ENCODE measurements at regions not wholly inside any gene's neighbourhood (a gene's known extent, or its start where the extent isn't known, plus 50 kb on each side); places are given as distances from the start of the nearest gene placed in this dataset.
"Not testable (repeated sequence)": the region's sequence is repeated elsewhere in the genome, so short reads cannot be mapped to it uniquely, and the experiment has no call there.

DNA sequence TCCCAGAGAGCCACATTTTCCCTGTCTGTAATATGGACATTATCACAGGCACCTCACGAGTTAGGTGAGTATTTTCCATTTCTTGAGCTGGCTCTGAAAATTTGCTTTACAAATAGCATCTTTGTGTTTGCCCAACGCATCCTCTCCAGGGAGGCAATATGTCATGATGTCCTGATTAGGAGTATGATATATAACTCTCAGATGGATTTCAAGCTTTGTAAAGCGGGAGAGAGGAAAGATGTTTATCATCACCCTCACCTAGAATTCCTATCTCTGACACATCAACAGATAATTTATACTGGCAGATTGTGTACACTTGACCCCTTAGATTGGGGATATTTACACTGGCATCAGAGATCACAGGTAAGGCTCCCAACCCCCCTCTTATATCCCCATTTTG lies 730.7 kb upstream of the RGS18 start:
- Histone ChIP-seq H3K9me3 (replicated peaks; ENCODE audit: low read length) (peaks cover 3% of the 10 kb centered on the region), H3K27me3 (ENCODE audit: control insufficient read depth, insufficient read depth, low read length) (no peaks in the 10 kb centered on the region), H3K36me3 (ENCODE audit: insufficient read depth, low read length) (no peaks in the 10 kb centered on the region), H3K4me1 (ENCODE audit: control insufficient read depth, insufficient read depth, low read length) (no peaks in the 10 kb centered on the region), H3K4me2 (ENCODE audit: low read length) (no peak overlapping the region), H3K9ac (ENCODE audit: low read depth, low read length) (no peak overlapping the region), H3K4me3 (ENCODE audit: low read length) (no peak overlapping the region)

DNA sequence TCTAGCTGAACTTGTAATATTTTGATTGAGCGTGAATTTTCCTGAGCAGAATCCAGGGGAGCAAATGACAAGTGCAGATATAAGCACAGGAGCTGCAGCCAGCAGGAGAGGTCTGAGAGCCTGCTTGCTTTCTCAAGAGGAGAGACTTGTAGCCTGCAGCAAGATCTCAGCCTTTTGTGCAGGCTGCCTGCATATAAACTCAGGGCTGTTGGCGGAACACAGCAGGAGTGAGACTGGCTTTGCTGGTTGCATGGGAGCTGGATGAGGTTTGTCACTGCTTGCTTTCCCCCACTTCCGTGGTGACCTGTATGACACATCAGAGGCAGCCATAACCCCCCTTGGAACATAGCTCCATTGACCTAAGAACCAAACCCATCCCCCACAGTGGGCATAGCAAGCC lies 725.4 kb upstream of the RGS18 start:
- no peak overlapping the region for H3K4me2 ChIP-seq (ENCODE audit: low read length)
- no peak overlapping the region for H3K4me3 ChIP-seq (ENCODE audit: low read length)
- H3K9me3 ChIP-seq (replicated peaks; ENCODE audit: low read length) = peaks cover 3% of the 10 kb centered on the region
- H3K36me3 ChIP-seq (ENCODE audit: insufficient read depth, low read length) = no peaks in the 10 kb centered on the region
- H3K27me3 ChIP-seq (ENCODE audit: control insufficient read depth, insufficient read depth, low read length) = no peaks in the 10 kb centered on the region
- H3K9ac ChIP-seq (ENCODE audit: low read depth, low read length) = no peak overlapping the region
- no peaks in the 10 kb centered on the region for H3K4me1 ChIP-seq (ENCODE audit: control insufficient read depth, insufficient read depth, low read length)

DNA sequence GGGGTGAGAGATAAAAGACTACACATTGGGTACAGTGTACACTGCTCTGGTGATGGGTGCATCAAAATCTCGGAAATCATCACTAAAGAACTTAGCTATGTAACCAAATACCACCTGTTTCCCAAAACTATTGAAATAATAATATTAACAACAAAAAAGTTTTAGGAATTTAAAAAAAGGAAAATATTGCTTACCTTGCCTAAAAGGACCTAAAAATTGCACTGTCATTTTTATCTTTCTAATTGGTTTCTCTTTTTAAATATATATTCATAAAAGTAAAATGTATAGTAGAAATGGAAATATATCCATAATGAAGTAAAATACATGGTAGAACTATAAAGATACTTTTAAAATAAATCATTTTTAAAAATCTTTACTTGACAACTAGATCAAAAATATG lies 719.3 kb upstream of the RGS18 start:
- no peaks in the 10 kb centered on the region for H3K9me3 ChIP-seq (replicated peaks; ENCODE audit: low read length)
- H3K27me3 ChIP-seq (ENCODE audit: control insufficient read depth, insufficient read depth, low read length) = no peaks in the 10 kb centered on the region
- no peak overlapping the region for H3K4me3 ChIP-seq (ENCODE audit: low read length)
- no peak overlapping the region for H3K4me2 ChIP-seq (ENCODE audit: low read length)
- no peaks in the 10 kb centered on the region for H3K4me1 ChIP-seq (ENCODE audit: control insufficient read depth, insufficient read depth, low read length)
- no peak overlapping the region for H3K9ac ChIP-seq (ENCODE audit: low read depth, low read length)
- H3K36me3 ChIP-seq (ENCODE audit: insufficient read depth, low read length) = no peaks in the 10 kb centered on the region

DNA sequence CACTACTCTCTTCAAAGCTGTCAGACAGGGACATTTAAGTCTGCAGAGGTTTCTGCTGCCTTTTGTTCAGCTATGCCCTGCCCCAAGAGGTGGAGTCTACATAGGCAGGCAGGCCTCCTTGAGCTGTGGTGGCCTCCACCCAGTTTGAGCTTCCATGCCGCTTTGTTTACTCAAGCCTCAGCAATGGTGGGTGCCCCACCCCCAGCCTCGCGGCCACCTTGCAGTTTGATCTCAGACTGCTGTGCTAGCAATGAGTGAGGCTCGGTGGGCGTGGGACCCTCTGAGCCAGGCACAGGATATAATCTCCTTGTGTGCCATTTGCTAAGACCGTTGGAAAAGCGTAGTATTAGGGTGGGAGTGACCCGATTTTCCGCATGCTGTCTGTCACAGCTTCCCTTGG lies 710.0 kb upstream of the RGS18 start:
- not testable (repeated sequence) for H3K4me3 ChIP-seq (ENCODE audit: low read length); H3K4me2 ChIP-seq (ENCODE audit: low read length); H3K27me3 ChIP-seq (ENCODE audit: control insufficient read depth, insufficient read depth, low read length); H3K9me3 ChIP-seq (replicated peaks; ENCODE audit: low read length); H3K4me1 ChIP-seq (ENCODE audit: control insufficient read depth, insufficient read depth, low read length); H3K9ac ChIP-seq (ENCODE audit: low read depth, low read length); H3K36me3 ChIP-seq (ENCODE audit: insufficient read depth, low read length)

DNA sequence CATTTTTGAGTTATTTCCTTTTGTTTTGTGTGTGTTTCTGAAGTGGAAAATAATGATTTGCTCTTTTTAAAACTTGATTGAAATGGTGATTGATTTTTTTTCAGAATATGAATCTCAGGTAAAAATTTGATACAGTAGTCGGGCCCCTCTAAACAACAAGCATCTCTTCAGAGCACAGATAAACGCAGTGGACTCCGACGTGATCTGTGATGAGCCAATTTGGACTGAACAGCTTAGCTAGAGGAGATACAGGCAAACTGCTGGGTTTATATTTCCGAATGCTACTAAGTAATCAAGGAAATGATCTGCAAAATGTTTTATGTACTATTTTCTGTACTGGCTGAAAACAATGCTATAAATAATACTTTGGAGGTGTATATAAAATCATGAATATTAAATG lies 705.7 kb upstream of the RGS18 start:
- H3K27me3 ChIP-seq (ENCODE audit: control insufficient read depth, insufficient read depth, low read length) = no peaks in the 10 kb centered on the region
- H3K9ac ChIP-seq (ENCODE audit: low read depth, low read length) = no peak overlapping the region

DNA sequence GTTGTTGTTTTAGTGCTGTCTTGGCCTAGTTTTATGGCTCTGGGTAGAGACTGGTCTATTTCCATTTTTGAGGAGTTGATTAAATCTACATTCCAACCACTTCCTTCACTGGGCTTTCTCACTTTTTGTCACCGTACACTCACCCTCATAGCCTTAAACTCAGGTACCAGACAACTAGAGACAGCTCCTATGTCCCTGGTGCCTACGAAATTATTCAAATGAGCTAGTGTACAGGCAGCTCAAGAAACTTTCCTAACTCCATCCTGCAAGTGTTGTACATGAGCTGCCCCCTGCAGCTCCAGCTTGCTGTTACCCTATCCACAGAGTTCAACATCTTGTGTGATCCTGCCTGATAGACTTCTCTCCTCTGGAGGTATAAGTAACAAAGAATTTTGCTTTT lies 704.8 kb upstream of the RGS18 start:
- no peaks in the 10 kb centered on the region for H3K4me1 ChIP-seq (ENCODE audit: control insufficient read depth, insufficient read depth, low read length)
- H3K4me3 ChIP-seq (ENCODE audit: low read length) = no peak overlapping the region
- H3K9me3 ChIP-seq (replicated peaks; ENCODE audit: low read length) = no peaks in the 10 kb centered on the region
- H3K36me3 ChIP-seq (ENCODE audit: insufficient read depth, low read length) = no peaks in the 10 kb centered on the region
- no peak overlapping the region for H3K9ac ChIP-seq (ENCODE audit: low read depth, low read length)
- H3K27me3 ChIP-seq (ENCODE audit: control insufficient read depth, insufficient read depth, low read length) = no peaks in the 10 kb centered on the region
- no peak overlapping the region for H3K4me2 ChIP-seq (ENCODE audit: low read length)

More for the DNA sequence above, 705.7 kb upstream of the RGS18 start:
- H3K4me3 ChIP-seq (ENCODE audit: low read length) = no peak overlapping the region
- no peaks in the 10 kb centered on the region for H3K36me3 ChIP-seq (ENCODE audit: insufficient read depth, low read length)
- H3K4me1 ChIP-seq (ENCODE audit: control insufficient read depth, insufficient read depth, low read length) = no peaks in the 10 kb centered on the region
- H3K4me2 ChIP-seq (ENCODE audit: low read length) = no peak overlapping the region
- no peaks in the 10 kb centered on the region for H3K9me3 ChIP-seq (replicated peaks; ENCODE audit: low read length)

DNA sequence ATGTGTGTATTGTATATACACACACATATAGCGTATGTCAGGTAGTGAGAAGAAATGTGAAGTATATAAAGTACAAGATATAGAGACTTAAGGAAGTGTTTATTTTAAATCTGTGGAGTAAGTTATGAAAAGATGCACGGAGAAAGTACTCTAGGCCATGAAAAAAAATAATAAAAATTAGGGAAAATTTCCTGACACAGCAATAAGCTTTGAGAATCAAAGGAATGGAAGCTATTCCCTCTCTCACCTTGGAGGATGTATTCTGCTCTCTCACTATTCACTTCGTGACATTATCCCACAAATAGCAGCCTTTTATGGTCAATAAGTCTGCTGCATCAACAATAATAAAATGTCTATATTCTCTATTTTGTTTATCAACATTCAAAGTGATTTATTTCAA lies 700.4 kb upstream of the RGS18 start:
- Histone ChIP-seq H3K4me3 (ENCODE audit: low read length) (no peak overlapping the region), H3K9me3 (replicated peaks; ENCODE audit: low read length) (no peaks in the 10 kb centered on the region), H3K4me1 (ENCODE audit: control insufficient read depth, insufficient read depth, low read length) (no peaks in the 10 kb centered on the region), H3K4me2 (ENCODE audit: low read length) (no peak overlapping the region), H3K36me3 (ENCODE audit: insufficient read depth, low read length) (no peaks in the 10 kb centered on the region), H3K9ac (ENCODE audit: low read depth, low read length) (no peak overlapping the region), H3K27me3 (ENCODE audit: control insufficient read depth, insufficient read depth, low read length) (no peaks in the 10 kb centered on the region)

DNA sequence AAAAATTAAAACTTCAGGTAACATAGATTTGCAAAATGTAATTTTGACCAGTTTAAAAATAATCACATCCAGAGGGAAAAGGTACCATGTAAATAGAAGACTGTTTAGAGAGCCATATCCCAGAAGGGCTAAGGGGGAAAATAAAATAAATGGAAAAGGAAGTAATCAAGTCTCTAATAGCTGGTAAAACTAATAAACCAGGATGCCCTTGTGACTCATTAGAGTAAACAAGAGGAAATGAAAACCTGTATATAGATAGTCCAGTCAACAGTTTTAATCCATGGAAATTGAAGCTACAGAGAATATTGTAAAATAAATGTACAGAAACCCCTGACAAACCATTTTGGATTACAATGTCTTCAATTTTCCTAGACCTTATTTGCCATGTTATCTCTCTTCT lies 698.0 kb upstream of the RGS18 start:
- Histone ChIP-seq H3K36me3 (ENCODE audit: insufficient read depth, low read length) (no peaks in the 10 kb centered on the region), H3K4me3 (ENCODE audit: low read length) (no peak overlapping the region), H3K4me2 (ENCODE audit: low read length) (no peak overlapping the region), H3K27me3 (ENCODE audit: control insufficient read depth, insufficient read depth, low read length) (no peaks in the 10 kb centered on the region), H3K9ac (ENCODE audit: low read depth, low read length) (no peak overlapping the region), H3K9me3 (replicated peaks; ENCODE audit: low read length) (no peaks in the 10 kb centered on the region), H3K4me1 (ENCODE audit: control insufficient read depth, insufficient read depth, low read length) (no peaks in the 10 kb centered on the region)

DNA sequence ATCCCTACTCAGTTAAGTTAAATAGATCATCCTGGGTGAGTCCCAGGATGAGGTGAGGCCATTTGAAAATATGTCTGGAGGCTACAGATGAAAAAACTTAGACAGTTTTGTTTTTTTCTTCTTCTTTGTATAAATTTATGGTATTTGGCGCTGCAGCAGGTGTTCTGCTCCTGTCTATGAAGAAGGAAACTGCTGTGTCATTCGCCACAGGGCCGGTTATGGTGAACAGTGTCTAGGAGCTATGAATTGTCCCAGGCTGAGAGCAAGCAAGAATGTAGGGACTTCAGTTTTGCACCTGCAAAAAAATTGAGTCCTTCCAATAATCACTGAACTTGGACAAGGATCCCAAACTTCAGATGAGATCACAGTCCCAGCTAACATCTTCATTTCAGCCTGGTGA lies 674.3 kb upstream of the RGS18 start:
- H3K27me3 ChIP-seq (ENCODE audit: control insufficient read depth, insufficient read depth, low read length) = no peaks in the 10 kb centered on the region
- no peaks in the 10 kb centered on the region for H3K9me3 ChIP-seq (replicated peaks; ENCODE audit: low read length)
- no peak overlapping the region for H3K4me3 ChIP-seq (ENCODE audit: low read length)
- no peak overlapping the region for H3K4me2 ChIP-seq (ENCODE audit: low read length)
- no peaks in the 10 kb centered on the region for H3K4me1 ChIP-seq (ENCODE audit: control insufficient read depth, insufficient read depth, low read length)
- no peak overlapping the region for H3K9ac ChIP-seq (ENCODE audit: low read depth, low read length)
- H3K36me3 ChIP-seq (ENCODE audit: insufficient read depth, low read length) = no peaks in the 10 kb centered on the region

DNA sequence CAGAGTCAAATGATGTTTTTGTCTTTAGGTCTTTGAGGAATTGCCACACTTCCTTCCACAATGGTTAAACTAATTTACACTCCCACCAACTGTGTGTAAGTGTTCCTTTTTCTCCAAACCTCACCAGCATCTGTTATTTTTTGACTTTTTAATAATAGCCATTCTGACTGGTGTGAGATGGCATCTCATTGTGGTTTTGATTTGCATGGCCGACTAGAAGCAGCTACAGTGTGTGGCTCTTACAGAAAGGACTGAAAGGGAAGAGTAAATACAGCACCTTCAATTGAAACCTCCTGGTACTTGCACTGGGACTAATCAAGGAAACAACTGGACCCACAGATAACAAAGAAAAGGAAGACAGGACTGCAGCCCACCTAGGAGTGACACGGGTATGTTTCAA lies 668.0 kb upstream of the RGS18 start:
- no peaks in the 10 kb centered on the region for H3K27me3 ChIP-seq (ENCODE audit: control insufficient read depth, insufficient read depth, low read length)

DNA sequence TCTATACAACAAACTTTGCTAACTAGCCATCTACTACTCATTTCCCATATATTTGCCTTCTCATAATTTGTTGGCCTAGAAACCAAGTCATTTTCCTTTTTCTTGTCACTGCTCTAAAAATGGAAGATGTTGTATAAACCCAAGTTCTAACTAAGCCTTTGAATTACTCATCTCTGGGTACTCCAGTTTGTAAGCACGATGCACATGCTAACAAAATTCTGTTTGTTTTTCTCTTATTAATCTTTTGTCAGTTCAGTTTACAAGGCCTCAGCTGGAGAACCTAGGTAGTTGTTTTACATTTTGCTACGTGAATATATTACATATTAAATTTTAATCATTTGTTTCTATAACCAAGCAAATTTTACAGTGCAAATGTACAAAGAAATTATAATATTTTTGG lies 663.2 kb upstream of the RGS18 start:
- Histone ChIP-seq H3K4me1 (ENCODE audit: control insufficient read depth, insufficient read depth, low read length) (no peaks in the 10 kb centered on the region), H3K4me2 (ENCODE audit: low read length) (no peak overlapping the region), H3K36me3 (ENCODE audit: insufficient read depth, low read length) (no peaks in the 10 kb centered on the region), H3K9me3 (replicated peaks; ENCODE audit: low read length) (no peaks in the 10 kb centered on the region), H3K9ac (ENCODE audit: low read depth, low read length) (no peak overlapping the region), H3K4me3 (ENCODE audit: low read length) (no peak overlapping the region), H3K27me3 (ENCODE audit: control insufficient read depth, insufficient read depth, low read length) (no peaks in the 10 kb centered on the region)

More for the DNA sequence above, 668.0 kb upstream of the RGS18 start:
- Histone ChIP-seq H3K36me3 (ENCODE audit: insufficient read depth, low read length) (no peaks in the 10 kb centered on the region), H3K9me3 (replicated peaks; ENCODE audit: low read length) (no peaks in the 10 kb centered on the region), H3K4me1 (ENCODE audit: control insufficient read depth, insufficient read depth, low read length) (no peaks in the 10 kb centered on the region), H3K9ac (ENCODE audit: low read depth, low read length) (no peak overlapping the region), H3K4me2 (ENCODE audit: low read length) (no peak overlapping the region), H3K4me3 (ENCODE audit: low read length) (no peak overlapping the region)

DNA sequence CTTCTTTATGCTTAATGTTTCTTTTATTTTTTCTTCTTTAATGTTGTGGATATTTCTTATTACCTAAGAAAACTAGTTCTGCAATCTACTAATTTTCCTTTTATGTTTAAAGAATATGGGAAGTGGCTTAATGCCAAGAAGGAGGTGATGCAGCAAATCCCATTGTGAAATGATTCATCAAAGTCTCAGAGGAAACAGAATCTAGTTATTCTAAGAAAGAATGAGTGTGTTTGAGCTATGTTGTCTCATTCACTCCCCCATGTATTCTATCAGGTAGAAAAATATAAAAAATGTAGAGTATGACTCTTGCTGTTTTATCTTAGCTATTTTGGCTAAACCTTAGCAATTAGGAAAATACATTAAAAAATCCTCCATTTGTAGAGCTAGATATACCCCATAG lies 659.9 kb upstream of the RGS18 start:
- H3K9me3 ChIP-seq (replicated peaks; ENCODE audit: low read length) = no peaks in the 10 kb centered on the region
- no peak overlapping the region for H3K4me3 ChIP-seq (ENCODE audit: low read length)
- no peak overlapping the region for H3K4me2 ChIP-seq (ENCODE audit: low read length)
- H3K36me3 ChIP-seq (ENCODE audit: insufficient read depth, low read length) = no peaks in the 10 kb centered on the region
- H3K4me1 ChIP-seq (ENCODE audit: control insufficient read depth, insufficient read depth, low read length) = no peaks in the 10 kb centered on the region
- no peaks in the 10 kb centered on the region for H3K27me3 ChIP-seq (ENCODE audit: control insufficient read depth, insufficient read depth, low read length)
- H3K9ac ChIP-seq (ENCODE audit: low read depth, low read length) = no peak overlapping the region

DNA sequence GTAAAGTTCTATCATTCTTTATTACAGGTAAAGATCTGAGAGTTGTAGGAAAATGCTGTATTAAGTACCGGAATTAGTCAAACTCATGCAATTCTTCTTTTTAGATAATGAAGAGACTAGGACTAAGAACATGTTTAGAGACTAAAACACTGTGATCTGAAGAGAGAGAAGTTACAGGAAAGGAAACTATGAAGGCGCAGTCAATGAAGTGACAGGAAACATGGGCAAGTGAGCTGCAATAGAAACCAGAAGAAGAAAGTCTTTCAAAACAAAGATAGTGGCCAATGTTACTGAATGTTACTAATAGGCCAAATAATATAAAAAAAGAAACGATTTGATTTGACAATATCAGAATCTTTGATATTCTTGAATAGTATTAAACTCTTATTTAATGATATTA lies 659.4 kb upstream of the RGS18 start:
- H3K27me3 ChIP-seq (ENCODE audit: control insufficient read depth, insufficient read depth, low read length) = no peaks in the 10 kb centered on the region
- H3K4me3 ChIP-seq (ENCODE audit: low read length) = no peak overlapping the region
- no peak overlapping the region for H3K9ac ChIP-seq (ENCODE audit: low read depth, low read length)
- no peaks in the 10 kb centered on the region for H3K4me1 ChIP-seq (ENCODE audit: control insufficient read depth, insufficient read depth, low read length)
- H3K36me3 ChIP-seq (ENCODE audit: insufficient read depth, low read length) = no peaks in the 10 kb centered on the region
- H3K4me2 ChIP-seq (ENCODE audit: low read length) = no peak overlapping the region
- no peaks in the 10 kb centered on the region for H3K9me3 ChIP-seq (replicated peaks; ENCODE audit: low read length)

All from skeletal muscle satellite cell (primary cell).